ENCODE measurements at regions not wholly inside any gene's neighbourhood (a gene's known extent, or its start where the extent isn't known, plus 50 kb on each side); places are given as distances from the start of the nearest gene placed in this dataset.

GRCh38 chr1:22284236-22284635 is 141.3 kb upstream of the WNT4 start:
- no peak for DNase-seq (ENCODE audit: low read depth)
- TF ChIP-seq, protein P1, sequence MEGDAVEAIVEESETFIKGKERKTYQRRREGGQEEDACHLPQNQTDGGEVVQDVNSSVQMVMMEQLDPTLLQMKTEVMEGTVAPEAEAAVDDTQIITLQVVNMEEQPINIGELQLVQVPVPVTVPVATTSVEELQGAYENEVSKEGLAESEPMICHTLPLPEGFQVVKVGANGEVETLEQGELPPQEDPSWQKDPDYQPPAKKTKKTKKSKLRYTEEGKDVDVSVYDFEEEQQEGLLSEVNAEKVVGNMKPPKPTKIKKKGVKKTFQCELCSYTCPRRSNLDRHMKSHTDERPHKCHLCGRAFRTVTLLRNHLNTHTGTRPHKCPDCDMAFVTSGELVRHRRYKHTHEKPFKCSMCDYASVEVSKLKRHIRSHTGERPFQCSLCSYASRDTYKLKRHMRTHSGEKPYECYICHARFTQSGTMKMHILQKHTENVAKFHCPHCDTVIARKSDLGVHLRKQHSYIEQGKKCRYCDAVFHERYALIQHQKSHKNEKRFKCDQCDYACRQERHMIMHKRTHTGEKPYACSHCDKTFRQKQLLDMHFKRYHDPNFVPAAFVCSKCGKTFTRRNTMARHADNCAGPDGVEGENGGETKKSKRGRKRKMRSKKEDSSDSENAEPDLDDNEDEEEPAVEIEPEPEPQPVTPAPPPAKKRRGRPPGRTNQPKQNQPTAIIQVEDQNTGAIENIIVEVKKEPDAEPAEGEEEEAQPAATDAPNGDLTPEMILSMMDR (IDR thresholded peaks at IDR 0.05; ENCODE audit: insufficient read depth, low read depth, low read length) = no peak
- H3K4me3 ChIP-seq (ENCODE audit: low read depth, low read length) = no peak overlapping the region

- no peak for DNase-seq (ENCODE audit: low read depth)
- TF ChIP-seq, protein P1 (IDR thresholded peaks at IDR 0.05; ENCODE audit: insufficient read depth, low read depth, low read length) = no peak
- H3K4me3 ChIP-seq (ENCODE audit: low read depth, low read length) = no peak overlapping the region
Observed at GRCh38 chr1:22284906-22285548, 142.1 kb upstream of the WNT4 start.

- no peak overlapping the region for H3K4me3 ChIP-seq (ENCODE audit: low read depth, low read length)
- TF ChIP-seq, protein P1 (IDR thresholded peaks at IDR 0.05; ENCODE audit: insufficient read depth, low read depth, low read length) = no peak
- DNase-seq (ENCODE audit: low read depth) = peak; percentile 48
Observed at GRCh38 chr1:22285549-22286396, 142.9 kb upstream of the WNT4 start.

GRCh38 chr1:22286491-22286890 is 143.6 kb upstream of the WNT4 start:
- H3K4me3 ChIP-seq (ENCODE audit: low read depth, low read length) = no peak overlapping the region
- no peak for DNase-seq (ENCODE audit: low read depth)
- TF ChIP-seq, protein P1 (IDR thresholded peaks at IDR 0.05; ENCODE audit: insufficient read depth, low read depth, low read length) = no peak

GRCh38 chr1:22287273-22287672 is 144.4 kb upstream of the WNT4 start:
- no peak for DNase-seq (ENCODE audit: low read depth)
- H3K4me3 ChIP-seq (ENCODE audit: low read depth, low read length) = no peak overlapping the region
- TF ChIP-seq, protein P1 (IDR thresholded peaks at IDR 0.05; ENCODE audit: insufficient read depth, low read depth, low read length) = no peak

DNA sequence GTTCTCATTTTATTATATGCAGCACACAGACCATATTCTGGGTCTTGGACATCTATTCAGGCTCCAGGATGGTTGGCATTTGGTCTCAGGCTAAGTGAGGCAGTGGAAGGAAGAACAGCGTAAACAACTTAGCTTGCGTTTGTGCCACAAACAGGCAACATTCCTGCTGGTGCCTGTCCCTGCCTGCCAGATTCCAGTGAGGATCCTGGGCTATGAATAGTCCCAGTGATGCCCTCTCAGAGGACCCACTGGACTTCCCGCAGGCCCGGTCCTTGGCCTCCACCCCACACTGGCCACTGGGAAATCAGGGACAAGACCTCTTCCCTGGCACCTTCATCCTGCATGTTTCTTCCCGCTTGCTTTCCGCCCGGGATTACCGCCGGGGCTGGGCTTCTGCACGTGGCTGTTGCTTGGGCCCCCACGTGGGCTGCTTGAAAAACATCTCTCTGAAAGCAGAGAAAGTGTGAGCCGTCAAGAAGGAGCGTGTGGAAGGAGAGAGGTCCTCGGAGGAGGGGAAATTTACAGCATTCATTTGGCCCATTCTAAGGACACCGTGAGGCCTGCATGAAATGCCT is 145.1 kb upstream of the WNT4 start:
- H3K4me3 ChIP-seq (ENCODE audit: low read depth, low read length) = no peak overlapping the region
- no peak for DNase-seq (ENCODE audit: low read depth)
- TF ChIP-seq, protein P1 (IDR thresholded peaks at IDR 0.05; ENCODE audit: insufficient read depth, low read depth, low read length) = no peak

All from fibroblast of villous mesenchyme (primary cell).